ENCODE measurements at regions not wholly inside any gene's neighbourhood (a gene's known extent, or its start where the extent isn't known, plus 50 kb on each side); places are given as distances from the start of the nearest gene placed in this dataset.

DNA sequence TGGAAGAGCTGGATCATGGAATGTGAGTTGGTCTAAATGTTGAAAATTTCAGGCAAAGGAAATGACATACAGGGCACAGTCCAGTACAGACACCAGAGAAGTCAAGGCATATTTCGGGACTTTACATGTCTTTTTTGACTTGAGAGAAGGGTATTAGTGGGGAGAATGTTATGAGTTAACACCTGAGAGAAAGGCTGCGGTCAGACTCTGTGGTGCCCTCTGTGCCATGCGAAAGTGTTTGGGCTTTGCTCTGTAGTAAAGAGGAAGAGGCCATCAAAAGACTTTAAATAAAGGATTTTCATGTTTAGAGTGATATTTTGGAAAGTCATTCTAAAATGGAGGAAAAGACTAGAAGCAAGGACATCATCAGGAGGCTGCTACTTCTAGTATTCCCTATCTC lies 607.4 kb downstream of the CCSER2 start:
- WGBS, 2 donors (ENCODE audit: low coverage in 1 of 2), result 77 to 89% methylated on average over 3 of the region's 3 CpGs

DNA sequence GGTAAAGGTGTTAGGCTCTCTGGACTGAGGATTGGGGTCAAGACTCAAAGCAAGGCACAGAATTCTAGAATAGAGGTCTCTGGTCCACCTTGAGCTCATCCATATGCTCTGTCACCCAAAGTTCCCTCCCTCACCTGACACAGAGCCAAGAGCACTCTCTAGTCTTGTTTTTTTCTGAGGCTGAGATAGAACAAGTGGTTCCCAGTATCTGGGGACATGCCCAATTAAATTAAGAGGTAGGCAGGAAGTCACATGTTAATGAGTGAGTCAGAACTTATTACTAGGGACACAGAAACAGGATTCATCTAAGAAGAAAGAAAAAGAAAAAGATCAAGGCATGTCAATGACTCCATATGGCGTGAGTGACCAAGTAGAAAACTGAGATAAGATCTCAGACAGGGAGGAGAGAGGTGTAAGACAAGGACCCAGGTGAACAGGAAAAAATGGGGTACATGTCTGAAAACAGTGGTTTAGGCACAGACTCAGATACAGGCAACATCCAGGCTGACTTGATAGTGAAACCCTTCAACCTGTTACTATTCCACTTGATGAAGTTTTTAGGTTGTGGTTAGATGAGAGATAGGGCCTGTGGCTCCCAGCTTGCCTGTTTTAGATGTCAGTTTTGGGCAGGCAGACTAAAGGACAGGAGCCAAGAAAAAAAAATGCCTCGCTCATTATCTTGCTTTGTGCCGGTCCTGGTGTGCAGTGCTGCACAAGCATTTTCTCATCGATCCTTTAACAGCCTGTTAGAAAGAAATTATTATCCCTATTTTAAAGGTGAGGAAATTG lies 609.9 kb downstream of the CCSER2 start:
- Histone ChIP-seq H3K27me3 (no peaks in the 10 kb centered on the region), H3K9me3 (no peaks in the 10 kb centered on the region), H3K4me3 (no peak overlapping the region), H3K27ac (no peak overlapping the region), H3K36me3 (no peaks in the 10 kb centered on the region), H3K4me1 (no peaks in the 10 kb centered on the region)
- TF ChIP-seq POLR2AphosphoS5 (IDR thresholded peaks at IDR 0.05) (no peak), EP300 (IDR thresholded peaks at IDR 0.05; ENCODE audit: low read depth) (no peak), POLR2A (IDR thresholded peaks at IDR 0.05) (no peak)
- TF ChIP-seq, protein P1, sequence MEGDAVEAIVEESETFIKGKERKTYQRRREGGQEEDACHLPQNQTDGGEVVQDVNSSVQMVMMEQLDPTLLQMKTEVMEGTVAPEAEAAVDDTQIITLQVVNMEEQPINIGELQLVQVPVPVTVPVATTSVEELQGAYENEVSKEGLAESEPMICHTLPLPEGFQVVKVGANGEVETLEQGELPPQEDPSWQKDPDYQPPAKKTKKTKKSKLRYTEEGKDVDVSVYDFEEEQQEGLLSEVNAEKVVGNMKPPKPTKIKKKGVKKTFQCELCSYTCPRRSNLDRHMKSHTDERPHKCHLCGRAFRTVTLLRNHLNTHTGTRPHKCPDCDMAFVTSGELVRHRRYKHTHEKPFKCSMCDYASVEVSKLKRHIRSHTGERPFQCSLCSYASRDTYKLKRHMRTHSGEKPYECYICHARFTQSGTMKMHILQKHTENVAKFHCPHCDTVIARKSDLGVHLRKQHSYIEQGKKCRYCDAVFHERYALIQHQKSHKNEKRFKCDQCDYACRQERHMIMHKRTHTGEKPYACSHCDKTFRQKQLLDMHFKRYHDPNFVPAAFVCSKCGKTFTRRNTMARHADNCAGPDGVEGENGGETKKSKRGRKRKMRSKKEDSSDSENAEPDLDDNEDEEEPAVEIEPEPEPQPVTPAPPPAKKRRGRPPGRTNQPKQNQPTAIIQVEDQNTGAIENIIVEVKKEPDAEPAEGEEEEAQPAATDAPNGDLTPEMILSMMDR (IDR thresholded peaks at IDR 0.05), result no peak
- in situ Hi-C loops (cut with MboI; ENCODE audit: low pct_ligation_motif_present in 1 of 4, low pct_unique_long_range_greater_than_20kb in 1 of 4, low sequenced_read_pairs in 3 of 4) (no loop called here), intact Hi-C loops (cut with DNase I; ENCODE audit: low total_unique reads) (no loop called here)
- DNase-seq, result no peak
- WGBS, 2 donors (ENCODE audit: low coverage in 1 of 2), result 77 to 89% methylated on average over 4 of the region's 4 CpGs

More for the DNA sequence above, 607.4 kb downstream of the CCSER2 start:
- Histone ChIP-seq H3K9me3 (no peaks in the 10 kb centered on the region), H3K4me3 (no peak overlapping the region), H3K36me3 (no peaks in the 10 kb centered on the region), H3K27ac (no peak overlapping the region), H3K27me3 (no peaks in the 10 kb centered on the region), H3K4me1 (no peaks in the 10 kb centered on the region)
- intact Hi-C loops (cut with DNase I; ENCODE audit: low total_unique reads), result no loop called here
- DNase-seq, result no peak
- in situ Hi-C loops (cut with MboI; ENCODE audit: low pct_ligation_motif_present in 1 of 4, low pct_unique_long_range_greater_than_20kb in 1 of 4, low sequenced_read_pairs in 3 of 4), result no loop called here
- no peak for TF ChIP-seq EP300 (IDR thresholded peaks at IDR 0.05; ENCODE audit: low read depth)
- no peak for TF ChIP-seq POLR2AphosphoS5 (IDR thresholded peaks at IDR 0.05)
- TF ChIP-seq POLR2A (IDR thresholded peaks at IDR 0.05), result no peak
- TF ChIP-seq, protein P1 (IDR thresholded peaks at IDR 0.05), result no peak

DNA sequence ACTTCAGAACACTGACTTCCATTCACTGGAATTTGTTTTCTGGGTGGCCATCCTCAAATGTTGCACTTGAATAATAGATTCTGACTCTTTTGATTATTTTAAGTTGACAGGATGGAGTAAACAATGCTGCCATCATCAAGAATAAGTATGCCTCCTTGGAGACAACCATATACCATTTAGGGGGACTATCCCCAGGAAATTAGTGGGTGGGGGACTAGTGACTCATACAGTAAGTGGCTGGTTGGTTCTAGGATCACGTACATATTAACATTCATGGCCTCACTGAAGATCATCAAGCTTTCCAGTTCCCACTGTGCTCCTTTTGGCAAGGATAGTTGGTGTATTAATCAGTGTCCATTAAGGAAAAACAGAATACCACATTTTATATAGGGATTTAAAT lies 615.2 kb downstream of the CCSER2 start:
- no peaks in the 10 kb centered on the region for H3K4me1 ChIP-seq
- no peak for TF ChIP-seq POLR2A (IDR thresholded peaks at IDR 0.05)
- TF ChIP-seq, protein P1 (IDR thresholded peaks at IDR 0.05), result no peak
- TF ChIP-seq EP300 (IDR thresholded peaks at IDR 0.05; ENCODE audit: low read depth), result no peak
- TF ChIP-seq POLR2AphosphoS5 (IDR thresholded peaks at IDR 0.05), result no peak
- no peaks in the 10 kb centered on the region for H3K27me3 ChIP-seq
- no peak overlapping the region for H3K27ac ChIP-seq
- intact Hi-C loops (cut with DNase I; ENCODE audit: low total_unique reads) (no loop called here), in situ Hi-C loops (cut with MboI; ENCODE audit: low pct_ligation_motif_present in 1 of 4, low pct_unique_long_range_greater_than_20kb in 1 of 4, low sequenced_read_pairs in 3 of 4) (no loop called here)
- H3K9me3 ChIP-seq, result no peaks in the 10 kb centered on the region
- H3K36me3 ChIP-seq, result no peaks in the 10 kb centered on the region
- 68% methylated on average over 1 of the region's 1 CpG; no CpG with 5 or more reads in 1 of the 2 donors for WGBS, 2 donors (ENCODE audit: low coverage in 1 of 2)
- DNase-seq, result no peak
- H3K4me3 ChIP-seq, result no peak overlapping the region

DNA sequence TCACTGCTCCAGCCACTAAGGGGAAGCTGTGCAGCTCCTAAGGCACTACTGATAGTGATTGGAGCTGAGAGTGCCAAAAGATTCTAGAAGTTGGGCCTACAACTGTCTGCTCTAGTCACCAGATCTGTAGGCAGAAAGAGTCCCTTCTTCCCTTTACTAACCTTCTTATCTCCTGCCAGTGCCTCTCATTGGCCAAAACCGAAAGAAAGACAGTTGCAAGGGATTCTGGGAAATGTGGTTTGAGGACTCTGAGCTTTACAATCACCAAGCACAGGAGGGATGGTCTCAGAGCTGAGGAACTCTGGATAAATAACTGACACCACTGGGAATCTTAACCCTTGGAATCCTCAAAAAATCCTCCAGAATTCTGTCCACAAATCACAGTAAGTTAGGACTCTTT lies 615.8 kb downstream of the CCSER2 start:
- intact Hi-C loops (cut with DNase I; ENCODE audit: low total_unique reads) (no loop called here), in situ Hi-C loops (cut with MboI; ENCODE audit: low pct_ligation_motif_present in 1 of 4, low pct_unique_long_range_greater_than_20kb in 1 of 4, low sequenced_read_pairs in 3 of 4) (no loop called here)
- 24 to 63% methylated on average over 1 of the region's 1 CpG for WGBS, 2 donors (ENCODE audit: low coverage in 1 of 2)

More for the DNA sequence above, 615.8 kb downstream of the CCSER2 start:
- Histone ChIP-seq H3K4me1 (no peaks in the 10 kb centered on the region), H3K27me3 (no peaks in the 10 kb centered on the region), H3K9me3 (no peaks in the 10 kb centered on the region), H3K27ac (no peak overlapping the region), H3K4me3 (no peak overlapping the region), H3K36me3 (no peaks in the 10 kb centered on the region)
- TF ChIP-seq POLR2AphosphoS5 (IDR thresholded peaks at IDR 0.05), result no peak
- TF ChIP-seq EP300 (IDR thresholded peaks at IDR 0.05; ENCODE audit: low read depth), result no peak
- TF ChIP-seq POLR2A (IDR thresholded peaks at IDR 0.05), result no peak
- TF ChIP-seq, protein P1 (IDR thresholded peaks at IDR 0.05), result no peak
- DNase-seq, result no peak

All from transverse colon (tissue), 4 donors.